Breast epithelium (tissue), 4 donors: ENCODE measurements at regions not wholly inside any gene's neighbourhood (a gene's known extent, or its start where the extent isn't known, plus 50 kb on each side); places are given as distances from the start of the nearest gene placed in this dataset.
"Not testable (repeated sequence)": the region's sequence is repeated elsewhere in the genome, so short reads cannot be mapped to it uniquely, and the experiment has no call there.

Experiments used
- DNase-seq, 2 donors: peaks; one replicate each; pipeline ENCODE4 v3.0.0-alpha.2; 2019; ENCODE audit warnings: low spot score in 2 of 2
- H3K27ac ChIP-seq, 2 donors: fragments of 200-600 bp; sonication (generic) in 1 of 2; one replicate each; pipeline ENCODE4 v1.5.1; 2016 to 2019; ENCODE audit warnings: mild to moderate bottlenecking in 1 of 2
- H3K27me3 ChIP-seq, 2 donors: fragments of 200-600 bp; sonication (generic) in 1 of 2; one replicate each; pipeline versions ENCODE4 v1.5.1 to v1.6.0; 2017 to 2019; ENCODE audit warnings: control low read depth in 1 of 2, mild to moderate bottlenecking in 1 of 2
- H3K36me3 ChIP-seq: fragments of 200-600 bp; one replicate; pipeline ENCODE4 v1.5.1; 2019
- H3K4me1 ChIP-seq, 2 donors: fragments of 200-600 bp; sonication (generic); one replicate each; pipeline ENCODE4 v1.5.1; 2016 to 2019; ENCODE audit warnings: control low read depth in 1 of 2
- H3K4me3 ChIP-seq, 3 donors: fragments of 200-600 bp; sonication (generic); 1 replicate in 2 of 3; 2 replicates in 1 of 3; pipeline ENCODE4 v1.5.1; 2016 to 2019; ENCODE audit warnings: mild to moderate bottlenecking in 3 of 3, moderate library complexity in 2 of 3
- H3K9me3 ChIP-seq, 2 donors: fragments of 200-600 bp; sonication (generic) in 1 of 2; one replicate each; pipeline ENCODE4 v1.5.1; 2016 to 2019; ENCODE audit warnings: control low read depth in 1 of 2
- POLR2A ChIP-seq: fragments of 450-650 bp; IDR thresholded peaks from one replicate; pipeline ENCODE4 v1.6.1; 2016; ENCODE audit warnings: antibody characterized with exemption, mild to moderate bottlenecking, moderate library complexity
- POLR2AphosphoS5 ChIP-seq, 3 donors: sonication (generic); formaldehyde crosslinking; IDR thresholded peaks; one replicate each; pipeline ENCODE4 v1.6.1; 2017; ENCODE audit warnings: antibody characterized with exemption in 3 of 3
- intact Hi-C: fragments of 100-400 bp; cut with DNase I; formaldehyde crosslinking; loops from one replicate; pipeline ENCODE4 v1.15.1; 2023; ENCODE audit warnings: low total_unique reads
- TF ChIP-seq, protein P1 (sequence below), 3 donors: fragments of 450-650 bp; IDR thresholded peaks; one replicate each; pipeline ENCODE4 v1.5.1; 2016 to 2017; ENCODE audit warnings: antibody characterized with exemption in 3 of 3, mild to moderate bottlenecking in 3 of 3, moderate library complexity in 3 of 3

DNA sequence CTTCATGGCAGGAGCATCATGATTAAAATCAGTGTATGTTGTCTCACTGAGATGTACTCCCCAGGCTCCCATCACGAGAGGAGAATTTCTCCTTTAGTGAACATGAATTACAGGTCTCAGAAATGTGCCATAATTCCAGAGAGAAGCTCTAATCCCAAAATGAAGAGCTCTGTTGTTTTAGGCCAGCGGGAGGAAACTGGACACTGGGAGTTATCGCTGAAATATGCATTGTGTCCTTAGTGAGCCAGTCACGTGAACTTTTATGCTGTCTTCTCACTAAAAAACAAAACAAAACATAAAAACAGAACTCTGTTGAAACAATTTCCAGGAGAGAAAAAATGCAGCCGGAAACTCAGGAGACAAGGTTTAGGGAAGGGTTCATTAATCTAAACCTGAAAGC, 315.7 kb upstream of the NT5E start:
- Histone ChIP-seq H3K36me3 (no peaks in the 10 kb centered on the region), H3K4me3 (no peak overlapping the region), H3K27ac (no peak overlapping the region), H3K9me3 (no peaks in the 10 kb centered on the region), H3K4me1 (no peaks in the 10 kb centered on the region), H3K27me3 (no peaks in the 10 kb centered on the region)
- intact Hi-C loops: no loop called here
- no peak for DNase-seq
- no peak for TF ChIP-seq POLR2AphosphoS5 (IDR thresholded peaks at IDR 0.05)
- TF ChIP-seq POLR2A: no peak
- TF ChIP-seq, protein P1, sequence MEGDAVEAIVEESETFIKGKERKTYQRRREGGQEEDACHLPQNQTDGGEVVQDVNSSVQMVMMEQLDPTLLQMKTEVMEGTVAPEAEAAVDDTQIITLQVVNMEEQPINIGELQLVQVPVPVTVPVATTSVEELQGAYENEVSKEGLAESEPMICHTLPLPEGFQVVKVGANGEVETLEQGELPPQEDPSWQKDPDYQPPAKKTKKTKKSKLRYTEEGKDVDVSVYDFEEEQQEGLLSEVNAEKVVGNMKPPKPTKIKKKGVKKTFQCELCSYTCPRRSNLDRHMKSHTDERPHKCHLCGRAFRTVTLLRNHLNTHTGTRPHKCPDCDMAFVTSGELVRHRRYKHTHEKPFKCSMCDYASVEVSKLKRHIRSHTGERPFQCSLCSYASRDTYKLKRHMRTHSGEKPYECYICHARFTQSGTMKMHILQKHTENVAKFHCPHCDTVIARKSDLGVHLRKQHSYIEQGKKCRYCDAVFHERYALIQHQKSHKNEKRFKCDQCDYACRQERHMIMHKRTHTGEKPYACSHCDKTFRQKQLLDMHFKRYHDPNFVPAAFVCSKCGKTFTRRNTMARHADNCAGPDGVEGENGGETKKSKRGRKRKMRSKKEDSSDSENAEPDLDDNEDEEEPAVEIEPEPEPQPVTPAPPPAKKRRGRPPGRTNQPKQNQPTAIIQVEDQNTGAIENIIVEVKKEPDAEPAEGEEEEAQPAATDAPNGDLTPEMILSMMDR (IDR thresholded peaks at IDR 0.05): no peak

- intact Hi-C loops: no loop called here
Measured at GRCh38 chr6:85132091-85132490, 317.8 kb upstream of the NT5E start.

GRCh38 chr6:85130743-85131142, 319.1 kb upstream of the NT5E start:
- no peak overlapping the region for H3K4me3 ChIP-seq
- no peak overlapping the region for H3K27ac ChIP-seq
- no peaks in the 10 kb centered on the region for H3K36me3 ChIP-seq
- no peaks in the 10 kb centered on the region for H3K9me3 ChIP-seq
- intact Hi-C loops: no loop called here
- TF ChIP-seq POLR2A (no peak), POLR2AphosphoS5 (IDR thresholded peaks at IDR 0.05) (no peak)
- TF ChIP-seq, protein P1 (IDR thresholded peaks at IDR 0.05): no peak
- H3K27me3 ChIP-seq: no peaks in the 10 kb centered on the region
- DNase-seq: no peak
- H3K4me1 ChIP-seq: no peaks in the 10 kb centered on the region

More at GRCh38 chr6:85132091-85132490, 317.8 kb upstream of the NT5E start:
- H3K4me1 ChIP-seq: no peaks in the 10 kb centered on the region
- TF ChIP-seq POLR2AphosphoS5 (IDR thresholded peaks at IDR 0.05) (no peak), POLR2A (no peak)
- TF ChIP-seq, protein P1 (IDR thresholded peaks at IDR 0.05): no peak
- DNase-seq: no peak
- H3K27me3 ChIP-seq: no peaks in the 10 kb centered on the region
- H3K4me3 ChIP-seq: no peak overlapping the region
- no peaks in the 10 kb centered on the region for H3K9me3 ChIP-seq
- no peaks in the 10 kb centered on the region for H3K36me3 ChIP-seq
- H3K27ac ChIP-seq: no peak overlapping the region

DNA sequence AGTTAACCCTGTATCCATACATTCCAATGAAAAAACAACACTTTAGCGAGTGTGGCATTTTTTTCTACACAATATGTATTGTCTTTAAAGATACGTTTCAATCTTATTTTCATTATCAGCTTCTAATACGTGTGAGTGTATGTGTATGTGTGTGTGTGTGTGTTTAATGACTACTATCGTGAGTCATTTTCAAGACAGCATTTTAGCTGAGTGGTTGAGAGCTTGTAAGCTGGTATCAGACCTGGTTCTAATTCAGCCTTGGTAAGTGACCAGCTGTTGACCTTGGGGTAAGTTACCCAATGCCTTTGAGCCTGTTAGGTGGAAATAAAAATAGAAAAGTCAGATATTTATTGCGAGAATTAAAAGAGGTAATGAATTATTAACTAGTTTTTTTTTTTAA, 320.0 kb upstream of the NT5E start:
- intact Hi-C loops: loop anchor here (10.0 kb wide), 1 partner anchor 705 kb away; no protein-coding TSS in a partner anchor
- no peaks in the 10 kb centered on the region for H3K36me3 ChIP-seq

GRCh38 chr6:85128781-85129180, 321.1 kb upstream of the NT5E start:
- no peaks in the 10 kb centered on the region for H3K9me3 ChIP-seq
- no peak for DNase-seq
- TF ChIP-seq POLR2A (no peak), POLR2AphosphoS5 (IDR thresholded peaks at IDR 0.05) (no peak)
- TF ChIP-seq, protein P1 (IDR thresholded peaks at IDR 0.05): no peak
- H3K27ac ChIP-seq: no peak overlapping the region
- H3K4me3 ChIP-seq: no peak overlapping the region
- intact Hi-C loops: loop anchor here (10.0 kb wide), 1 partner anchor 704 kb away; no protein-coding TSS in a partner anchor
- H3K4me1 ChIP-seq: no peaks in the 10 kb centered on the region
- no peaks in the 10 kb centered on the region for H3K36me3 ChIP-seq
- no peaks in the 10 kb centered on the region for H3K27me3 ChIP-seq

More for the DNA sequence above, 320.0 kb upstream of the NT5E start:
- TF ChIP-seq, protein P1 (IDR thresholded peaks at IDR 0.05): no peak
- no peak for TF ChIP-seq POLR2AphosphoS5 (IDR thresholded peaks at IDR 0.05)
- H3K27me3 ChIP-seq: no peaks in the 10 kb centered on the region
- H3K4me1 ChIP-seq: no peaks in the 10 kb centered on the region
- no peaks in the 10 kb centered on the region for H3K9me3 ChIP-seq
- H3K27ac ChIP-seq: no peak overlapping the region
- DNase-seq: no peak
- no peak overlapping the region for H3K4me3 ChIP-seq

DNA sequence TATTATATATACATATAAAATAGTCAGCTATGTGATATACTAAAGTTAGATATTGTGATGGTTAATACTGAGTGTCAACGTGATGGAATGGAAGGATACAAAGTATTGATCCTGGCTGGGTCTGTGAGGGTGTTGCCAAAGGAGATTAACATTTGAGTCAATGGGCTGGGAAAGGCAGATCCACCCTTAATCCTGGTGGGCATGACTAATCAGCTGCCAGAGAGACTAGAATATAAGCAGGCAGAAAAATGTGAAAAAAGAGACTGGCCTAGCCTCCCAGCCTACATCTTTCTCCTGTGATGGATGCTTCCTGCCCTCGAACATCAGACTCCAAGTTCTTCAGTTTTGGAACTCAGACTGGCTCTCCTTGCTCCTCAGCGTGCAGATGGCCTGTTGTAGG, 321.6 kb upstream of the NT5E start:
- H3K36me3 ChIP-seq, DNase-seq, H3K27ac ChIP-seq, H3K4me1 ChIP-seq, H3K4me3 ChIP-seq, H3K27me3 ChIP-seq, H3K9me3 ChIP-seq: not testable (repeated sequence)
- intact Hi-C loops: loop anchor here (10.0 kb wide), 1 partner anchor 703 kb away; no protein-coding TSS in a partner anchor
